ENCODE measurements at regions not wholly inside any gene's neighbourhood (a gene's known extent, or its start where the extent isn't known, plus 50 kb on each side); places are given as distances from the start of the nearest gene placed in this dataset.
"Not testable (repeated sequence)": the region's sequence is repeated elsewhere in the genome, so short reads cannot be mapped to it uniquely, and the experiment has no call there.

- no peak for DNase-seq
Observed at GRCh38 chr10:65231148-65231547, 1694.7 kb upstream of the LRRTM3 start.

GRCh38 chr10:65234261-65234660, 1691.6 kb upstream of the LRRTM3 start:
- no peak for DNase-seq

GRCh38 chr10:65235266-65235665, 1690.6 kb upstream of the LRRTM3 start:
- DNase-seq = no peak

- DNase-seq = no peak
Observed at GRCh38 chr10:65235846-65236245, 1690.0 kb upstream of the LRRTM3 start.

GRCh38 chr10:65265451-65265954, 1660.3 kb upstream of the LRRTM3 start:
- no peak for DNase-seq

GRCh38 chr10:65269551-65269950, 1656.3 kb upstream of the LRRTM3 start:
- DNase-seq = not testable (repeated sequence)

- DNase-seq = no peak
Observed at GRCh38 chr10:65270969-65271368, 1654.9 kb upstream of the LRRTM3 start.

GRCh38 chr10:65273115-65273514, 1652.7 kb upstream of the LRRTM3 start:
- DNase-seq = no peak

GRCh38 chr10:65275296-65275695, 1650.5 kb upstream of the LRRTM3 start:
- no peak for DNase-seq

- DNase-seq = no peak
Observed at GRCh38 chr10:65284495-65285041, 1641.3 kb upstream of the LRRTM3 start.

GRCh38 chr10:65285726-65286125, 1640.1 kb upstream of the LRRTM3 start:
- DNase-seq = not testable (repeated sequence)

- no peak for DNase-seq
Observed at GRCh38 chr10:65291286-65291685, 1634.5 kb upstream of the LRRTM3 start.

GRCh38 chr10:65292551-65292950, 1633.3 kb upstream of the LRRTM3 start:
- DNase-seq = no peak

GRCh38 chr10:65294329-65294728, 1631.5 kb upstream of the LRRTM3 start:
- no peak for DNase-seq

- DNase-seq = no peak
Observed at GRCh38 chr10:65301181-65301580, 1624.7 kb upstream of the LRRTM3 start.

GRCh38 chr10:65306201-65306600, 1619.6 kb upstream of the LRRTM3 start:
- DNase-seq = no peak

- no peak for DNase-seq
Observed at GRCh38 chr10:65312876-65313275, 1613.0 kb upstream of the LRRTM3 start.

- DNase-seq = no peak
Observed at GRCh38 chr10:65313406-65313805, 1612.4 kb upstream of the LRRTM3 start.

GRCh38 chr10:65314253-65314652, 1611.6 kb upstream of the LRRTM3 start:
- DNase-seq = no peak

- DNase-seq = no peak
Observed at GRCh38 chr10:65319493-65319892, 1606.3 kb upstream of the LRRTM3 start.

GRCh38 chr10:65320236-65321026, 1605.4 kb upstream of the LRRTM3 start:
- no peak for DNase-seq

- DNase-seq = no peak
Observed at GRCh38 chr10:65323802-65324201, 1602.0 kb upstream of the LRRTM3 start.

- no peak for DNase-seq
Observed at GRCh38 chr10:65325913-65326312, 1599.9 kb upstream of the LRRTM3 start.

GRCh38 chr10:65328486-65328885, 1597.3 kb upstream of the LRRTM3 start:
- DNase-seq = no peak

GRCh38 chr10:65335311-65335710, 1590.5 kb upstream of the LRRTM3 start:
- DNase-seq = no peak

All from stimulated activated CD4-positive, alpha-beta T cell treated with anti-CD3 and anti-CD28 coated beads, Interleukin-12 subunit alpha, Interleukin-12 subunit beta, amount 100 ng/mL, for 4 hours (primary cell).